ENCODE measurements at regions not wholly inside any gene's neighbourhood (a gene's known extent, or its start where the extent isn't known, plus 50 kb on each side); places are given as distances from the start of the nearest gene placed in this dataset.

DNA sequence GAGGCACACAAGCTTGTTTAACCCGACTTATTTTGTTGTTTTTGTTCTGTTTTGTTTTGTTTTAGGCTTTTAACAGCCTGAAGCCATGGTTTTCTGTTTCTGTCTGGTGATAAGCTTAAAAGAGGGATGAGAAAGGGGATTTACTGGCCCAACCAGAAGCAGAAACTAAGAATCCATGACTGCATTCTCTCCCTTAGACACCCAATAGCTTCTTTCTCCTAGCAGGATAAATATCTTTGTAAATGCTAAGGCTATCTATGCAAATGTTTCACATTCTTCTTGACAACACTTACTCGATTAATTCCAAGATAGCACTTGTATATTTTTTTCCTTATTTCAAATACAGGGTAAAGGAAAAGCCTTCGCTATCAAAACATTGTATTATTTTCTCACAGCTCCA lies 53.7 kb upstream of the SMAD1 start:
- no peak for DNase-seq (ENCODE audit: low read depth in 3 of 3, low spot score in 1 of 3)

DNA sequence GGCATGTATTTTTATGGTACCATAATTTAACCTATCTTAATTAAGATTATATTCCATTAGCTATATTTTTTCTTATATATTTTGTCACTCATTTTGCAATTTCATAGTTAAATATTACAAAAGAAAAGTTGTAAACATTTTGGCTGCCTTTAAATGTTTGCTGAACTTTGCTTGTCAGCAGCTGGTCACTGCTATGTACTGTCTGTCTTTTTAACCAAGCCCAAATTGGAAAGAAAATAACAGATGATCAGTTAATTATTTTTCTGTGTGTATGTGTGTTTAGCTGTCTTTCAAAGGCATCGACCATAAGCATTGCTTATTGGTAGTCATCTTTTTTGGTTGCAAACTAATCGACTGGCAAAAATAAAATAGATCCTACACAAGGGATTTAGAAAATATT lies 54.4 kb upstream of the SMAD1 start:
- no peak for DNase-seq (ENCODE audit: low read depth in 3 of 3, low spot score in 1 of 3)

DNA sequence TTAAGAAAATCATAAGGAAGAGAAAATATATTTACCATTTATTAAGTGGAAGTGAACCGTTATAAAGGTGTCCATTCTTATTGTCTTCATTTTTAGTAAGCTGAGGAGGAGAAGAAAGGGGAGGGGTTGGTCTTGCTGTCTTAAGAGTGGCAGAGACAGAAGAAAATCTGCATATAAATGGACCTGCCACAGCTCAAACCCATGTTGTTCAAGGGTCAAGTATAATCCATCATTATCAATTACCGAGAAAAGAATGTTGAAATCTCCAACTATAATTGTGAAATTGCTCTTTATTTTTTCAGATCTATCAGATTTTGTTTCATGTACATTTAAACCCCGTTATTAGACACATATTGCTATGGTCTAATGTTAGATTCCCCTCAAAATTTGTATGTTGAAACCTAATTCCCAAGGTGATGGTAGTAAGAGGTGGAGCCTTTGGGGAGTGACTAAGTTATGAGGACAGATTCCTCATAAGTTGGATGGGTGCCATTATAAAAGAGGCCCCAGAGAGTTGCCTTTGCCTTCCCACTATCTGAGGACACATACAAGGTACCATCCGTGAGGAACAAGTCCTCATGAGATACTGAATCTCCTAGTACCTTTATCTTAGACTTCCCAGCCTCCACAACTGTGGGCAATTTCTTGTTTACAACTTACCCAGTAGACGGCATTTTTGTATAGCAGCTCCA lies 58.5 kb upstream of the SMAD1 start:
- DNase-seq (ENCODE audit: low read depth in 3 of 3, low spot score in 1 of 3): no peak

DNA sequence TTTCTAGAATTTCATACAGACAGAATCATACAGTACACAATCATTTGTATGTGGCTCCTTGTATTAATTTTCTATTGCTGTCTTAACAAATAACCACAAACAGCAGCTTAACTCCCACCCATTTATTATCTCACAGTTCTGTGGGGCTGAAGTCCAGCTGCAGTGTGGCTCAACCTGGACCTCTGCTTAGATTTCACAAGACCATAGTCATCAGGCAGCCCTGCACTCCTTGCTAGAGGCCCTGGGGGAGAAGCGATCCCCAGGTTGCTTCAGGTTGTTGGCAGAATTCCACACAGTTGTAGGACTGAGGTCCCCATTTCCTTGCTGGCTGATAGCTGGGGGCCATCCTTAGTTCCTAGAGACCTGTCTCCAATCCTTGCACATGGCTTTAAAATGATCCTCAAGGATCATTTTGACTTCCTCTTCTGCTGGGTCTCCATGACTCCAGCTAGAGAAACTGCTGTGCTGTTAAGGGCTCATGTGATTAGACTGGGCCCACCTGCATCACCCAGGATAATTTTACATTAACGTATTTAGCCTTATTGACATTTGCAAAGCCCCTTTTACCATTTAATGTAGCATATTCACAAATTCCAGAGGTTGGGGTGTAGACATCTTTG lies 60.9 kb upstream of the SMAD1 start:
- DNase-seq (ENCODE audit: low read depth in 3 of 3, low spot score in 1 of 3): no peak

DNA sequence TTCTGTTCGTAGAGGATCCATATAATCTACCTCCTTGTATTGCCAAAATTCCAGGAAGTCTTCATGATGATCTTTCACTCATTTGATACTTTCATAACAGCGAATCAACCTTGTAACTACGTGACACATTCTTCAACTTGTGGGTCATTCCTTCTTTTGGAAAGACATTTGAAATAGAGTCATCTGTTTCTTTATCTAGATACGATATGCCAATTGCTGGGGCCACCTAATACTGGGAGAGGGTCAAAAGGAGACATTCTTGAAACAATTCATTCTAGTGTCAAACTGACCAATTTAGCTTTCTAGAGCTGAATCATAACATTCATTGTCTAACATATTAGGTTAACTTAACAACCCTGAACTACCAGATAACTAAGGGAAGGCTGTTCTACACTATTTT lies 62.9 kb upstream of the SMAD1 start:
- DNase-seq (ENCODE audit: low read depth in 3 of 3, low spot score in 1 of 3): no peak

DNA sequence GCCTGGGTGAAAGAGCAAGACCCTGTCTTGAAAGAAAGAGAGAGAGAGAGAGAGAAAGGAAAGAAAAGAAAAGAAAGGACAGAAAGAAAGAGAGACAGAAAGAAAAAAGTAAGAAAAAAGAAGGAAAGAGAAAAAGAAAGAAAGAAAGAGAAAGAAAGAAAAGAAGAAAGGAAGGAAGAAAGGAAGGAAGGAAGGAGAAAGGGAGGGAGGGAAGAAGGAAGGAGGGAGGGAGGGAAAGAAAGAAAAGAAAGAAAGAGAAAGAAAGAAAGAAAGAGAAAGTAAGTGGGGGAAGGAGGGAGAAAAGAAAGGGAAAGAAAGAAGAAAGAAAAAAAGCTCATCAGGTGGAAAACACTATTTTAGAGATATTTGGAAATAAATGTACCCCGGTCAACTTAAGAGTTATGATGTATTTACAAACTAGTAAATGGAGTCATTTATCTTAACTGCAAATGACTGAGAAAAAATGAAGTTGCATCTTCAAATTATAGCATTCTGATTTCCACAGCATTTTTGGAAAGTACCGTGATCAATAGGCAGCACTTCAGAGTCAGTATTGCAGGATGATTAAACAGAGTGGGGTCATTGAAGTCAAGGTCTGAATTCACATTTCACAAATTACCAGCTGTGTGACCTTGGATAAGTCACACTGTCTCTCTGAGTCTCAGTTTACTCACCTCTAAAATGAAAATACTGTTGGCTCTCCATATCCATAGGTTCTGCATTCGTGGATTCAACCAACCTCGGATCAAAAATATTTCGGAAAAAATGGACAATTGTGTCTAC lies 64.1 kb upstream of the SMAD1 start:
- DNase-seq (ENCODE audit: low read depth in 3 of 3, low spot score in 1 of 3): no peak

DNA sequence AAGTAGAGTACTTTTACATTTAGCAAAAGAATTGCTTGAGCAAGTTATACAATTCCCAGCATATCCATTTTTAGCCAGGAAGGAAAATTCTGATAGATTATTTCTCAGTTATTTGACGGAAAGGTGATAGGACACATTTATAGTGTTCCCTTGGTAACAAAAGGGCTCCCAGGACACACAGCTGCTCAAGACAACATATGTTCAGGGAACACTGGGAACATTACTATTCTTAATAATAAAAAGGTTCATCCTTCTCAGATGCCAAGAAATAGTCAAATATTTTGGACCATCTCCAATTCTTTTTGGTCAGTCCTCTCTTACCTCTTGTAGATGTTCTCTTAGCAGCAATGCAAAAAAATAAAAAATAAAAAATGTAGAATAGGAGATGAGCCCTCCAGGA lies 66.8 kb upstream of the SMAD1 start:
- no peak for DNase-seq (ENCODE audit: low read depth in 3 of 3, low spot score in 1 of 3)

DNA sequence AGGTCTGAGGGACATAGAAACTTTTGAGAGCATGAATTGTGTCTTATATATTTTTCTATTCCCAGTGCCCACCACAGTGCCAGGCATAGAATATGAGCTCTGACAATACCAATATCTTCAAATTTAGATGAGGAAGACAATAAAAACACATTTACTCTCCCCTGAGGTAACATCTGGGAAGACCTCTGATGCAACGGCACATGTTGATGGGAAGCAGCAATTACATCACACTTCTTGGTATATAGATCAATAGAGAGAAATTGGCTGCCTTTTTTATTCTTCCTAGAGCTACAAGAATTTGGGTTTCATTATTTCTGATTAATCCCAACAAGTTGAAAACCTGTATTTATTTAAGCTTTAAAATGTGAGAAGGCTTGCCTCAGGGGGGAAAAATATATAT lies 67.4 kb upstream of the SMAD1 start:
- DNase-seq (ENCODE audit: low read depth in 3 of 3, low spot score in 1 of 3): no peak

DNA sequence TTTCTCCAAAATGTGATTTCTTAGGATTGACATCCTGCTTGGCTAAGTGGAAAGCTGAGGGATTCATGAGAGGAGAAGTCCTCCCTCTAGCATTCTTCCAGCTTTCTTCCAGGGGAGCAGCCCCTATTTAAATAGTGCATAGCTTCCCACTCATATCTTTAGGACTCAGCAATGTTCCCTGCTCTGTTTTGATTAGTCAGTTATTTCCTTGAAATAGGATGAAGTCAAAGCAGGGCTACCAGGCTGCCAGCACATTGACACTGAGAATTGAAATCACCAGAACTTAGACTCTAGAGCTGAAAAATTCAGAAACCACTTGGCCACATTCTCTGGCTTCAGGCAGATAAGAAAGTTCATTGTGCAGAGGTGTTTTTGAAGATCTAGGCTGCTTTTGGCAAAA lies 74.7 kb upstream of the SMAD1 start:
- no peak for DNase-seq (ENCODE audit: low read depth in 3 of 3, low spot score in 1 of 3)

DNA sequence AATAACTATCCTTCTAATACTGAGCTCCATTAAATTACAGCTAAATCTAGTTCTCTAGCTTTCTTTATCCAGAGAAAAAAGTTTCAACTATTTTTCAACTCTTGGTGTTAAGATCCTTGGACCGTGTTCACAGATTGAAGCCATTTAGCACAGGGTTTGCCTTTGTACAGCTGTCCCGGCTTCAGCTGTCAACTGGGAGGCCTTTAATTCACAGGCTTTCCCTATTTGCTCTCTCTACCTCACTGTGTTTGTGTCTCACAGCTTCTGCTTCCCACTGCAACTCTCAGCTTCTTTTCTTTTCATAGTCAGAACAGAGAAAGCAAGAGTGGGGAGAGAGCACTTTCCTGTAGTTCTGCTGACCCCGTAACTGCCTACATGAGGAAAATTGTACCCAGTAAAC lies 76.9 kb upstream of the SMAD1 start:
- DNase-seq (ENCODE audit: low read depth in 3 of 3, low spot score in 1 of 3): no peak

DNA sequence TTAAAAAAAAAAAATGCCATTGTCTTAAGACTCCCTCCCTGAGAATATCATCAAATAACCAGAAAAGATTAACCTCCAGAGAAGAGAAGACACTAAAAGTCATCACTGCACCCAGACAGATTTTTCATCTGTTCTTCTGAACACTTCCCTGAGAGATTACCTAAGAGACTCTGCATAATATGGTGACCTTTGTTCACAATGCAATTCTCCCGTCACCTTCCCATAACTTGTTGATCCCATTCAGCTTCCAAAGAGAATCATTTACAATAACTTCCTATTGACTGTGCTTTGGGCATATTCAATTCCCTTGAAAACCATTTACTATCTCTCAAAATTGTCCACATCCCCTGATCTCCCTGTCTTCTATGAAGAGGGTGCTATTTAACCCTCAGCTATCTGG lies 85.1 kb upstream of the SMAD1 start:
- no peak for DNase-seq (ENCODE audit: low read depth in 3 of 3, low spot score in 1 of 3)

DNA sequence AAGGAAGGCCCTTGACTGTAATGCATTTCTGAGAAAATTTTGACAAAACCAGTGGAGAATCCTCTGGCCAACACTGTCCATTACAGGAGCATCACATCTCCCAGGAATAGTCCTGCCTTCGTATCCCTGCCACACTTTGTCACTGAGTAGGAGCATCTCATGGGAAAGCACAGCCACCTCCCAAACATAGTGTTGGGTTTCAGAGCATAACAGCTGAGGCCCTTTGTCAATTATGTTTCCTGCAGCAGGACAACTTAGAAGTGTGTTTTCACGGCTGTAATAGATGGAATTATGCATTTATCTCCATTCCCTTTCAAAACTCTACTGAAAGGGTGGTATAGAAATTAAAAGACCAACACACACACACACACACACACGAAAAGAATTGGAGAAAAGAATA lies 91.1 kb upstream of the SMAD1 start:
- DNase-seq (ENCODE audit: low read depth in 3 of 3, low spot score in 1 of 3): no peak

DNA sequence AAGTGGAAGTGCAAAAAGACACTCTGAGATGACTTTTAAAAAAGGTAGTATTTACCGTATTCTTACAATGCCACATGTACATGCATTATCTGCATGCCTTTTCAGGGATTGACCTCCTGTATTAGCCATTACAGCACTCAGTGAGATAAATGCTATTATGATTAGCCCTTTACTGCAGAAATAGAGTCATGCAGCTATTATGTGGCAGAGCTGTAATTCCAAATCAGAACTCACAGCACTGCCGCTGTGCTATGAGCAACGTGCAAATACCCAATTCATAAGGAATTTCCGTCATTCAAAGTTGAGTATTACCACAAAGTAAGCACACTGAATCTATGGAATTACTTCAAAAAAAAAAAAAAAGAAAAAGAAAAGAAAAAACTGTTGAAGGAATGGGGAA lies 92.1 kb upstream of the SMAD1 start:
- no peak for DNase-seq (ENCODE audit: low read depth in 3 of 3, low spot score in 1 of 3)

DNA sequence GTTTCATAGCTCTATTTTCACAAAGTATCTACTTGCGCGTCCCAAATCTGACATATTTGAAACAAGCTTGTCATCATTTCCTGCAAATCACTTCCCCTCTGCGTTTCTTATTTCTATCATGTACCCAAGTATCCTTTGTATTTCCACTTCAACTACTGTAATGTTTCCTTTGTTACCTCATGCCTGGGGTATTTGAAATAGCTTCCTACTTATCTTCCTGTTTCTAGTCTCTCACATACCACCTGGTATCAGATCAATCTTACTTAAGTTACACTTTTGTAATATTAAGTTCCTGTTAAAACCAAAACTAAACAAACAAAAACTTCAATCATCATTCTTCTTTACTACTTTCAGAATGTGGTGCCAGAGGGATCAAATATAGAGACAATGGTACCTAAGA lies 93.6 kb upstream of the SMAD1 start:
- no peak for DNase-seq (ENCODE audit: low read depth in 3 of 3, low spot score in 1 of 3)

DNA sequence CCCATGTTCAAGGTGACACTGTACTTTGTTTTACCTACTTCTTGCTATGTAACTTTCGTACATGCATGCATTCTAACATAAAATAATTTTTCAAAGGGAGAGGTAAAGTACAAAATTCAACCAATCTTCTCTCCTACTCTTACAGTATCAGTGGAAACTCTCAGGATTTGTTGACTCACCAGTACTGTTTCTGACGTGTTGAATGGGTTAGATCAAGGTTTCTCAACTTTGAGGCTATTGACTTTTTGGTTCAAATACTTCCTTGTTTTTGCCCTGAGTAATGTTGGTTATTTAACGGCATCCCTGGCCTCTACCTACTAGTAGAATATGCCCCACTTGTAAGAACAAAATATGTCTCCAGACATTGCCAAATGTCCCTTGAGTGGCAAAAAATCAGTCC lies 94.6 kb upstream of the SMAD1 start:
- DNase-seq (ENCODE audit: low read depth in 3 of 3, low spot score in 1 of 3): no peak

DNA sequence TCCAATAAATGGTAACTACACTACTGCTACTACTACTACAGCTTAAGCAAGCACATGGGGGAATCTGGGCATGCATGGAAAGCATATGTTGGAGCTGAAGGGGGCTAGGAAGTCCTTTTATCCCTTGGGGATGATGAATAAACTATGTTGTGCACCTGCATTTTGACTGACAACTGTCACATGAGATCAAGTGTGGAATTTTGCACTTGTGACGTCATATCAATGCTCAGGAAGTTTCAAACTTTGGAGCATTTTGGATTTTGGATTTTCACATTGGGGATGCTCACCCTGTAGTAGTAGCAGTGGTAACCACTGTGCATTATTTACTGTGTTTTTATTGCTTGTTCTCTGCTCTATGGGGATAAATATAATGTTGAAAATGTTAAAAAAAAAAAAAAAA lies 100.5 kb upstream of the SMAD1 start:
- no peak for DNase-seq (ENCODE audit: low read depth in 3 of 3, low spot score in 1 of 3)

DNA sequence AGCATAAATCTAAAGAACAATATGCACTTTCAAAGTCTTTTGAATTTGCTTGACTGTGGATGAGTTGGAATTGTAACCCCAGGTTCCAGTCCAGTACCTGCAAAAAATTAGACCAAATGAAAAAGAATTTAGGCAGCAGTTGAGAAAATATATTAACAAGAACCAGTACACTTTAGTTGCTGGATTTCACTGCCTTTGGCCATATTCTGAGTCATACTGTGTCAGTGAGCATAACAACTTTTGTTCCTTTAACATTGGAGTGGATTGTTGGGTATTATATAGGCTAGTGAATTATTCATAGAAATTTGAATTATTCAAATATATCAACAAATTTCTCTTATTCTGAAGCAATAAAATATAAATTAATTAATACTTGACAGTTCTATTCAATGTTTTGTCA lies 101.5 kb upstream of the SMAD1 start:
- DNase-seq (ENCODE audit: low read depth in 3 of 3, low spot score in 1 of 3): no peak

DNA sequence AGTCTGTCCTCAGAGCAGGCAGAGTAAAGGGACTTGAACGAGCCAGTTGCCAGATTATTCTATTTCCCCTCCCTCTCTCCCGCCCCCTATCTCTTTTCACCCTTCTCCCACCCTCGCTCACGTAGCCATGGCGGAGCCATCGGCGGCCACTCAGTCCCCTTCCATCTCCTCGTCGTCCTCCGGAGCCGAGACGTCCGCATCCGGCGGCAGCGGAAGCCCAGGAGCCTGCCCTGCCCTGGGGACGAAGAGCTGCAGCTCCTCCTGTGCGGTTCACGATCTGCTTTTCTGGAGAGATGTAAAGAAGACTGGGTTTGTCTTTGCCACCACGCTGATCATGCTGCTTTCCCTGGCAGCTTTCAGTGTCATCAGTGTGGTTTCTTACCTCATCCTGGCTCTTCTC lies 106.2 kb upstream of the SMAD1 start:
- no peak for DNase-seq (ENCODE audit: low read depth in 3 of 3, low spot score in 1 of 3)

DNA sequence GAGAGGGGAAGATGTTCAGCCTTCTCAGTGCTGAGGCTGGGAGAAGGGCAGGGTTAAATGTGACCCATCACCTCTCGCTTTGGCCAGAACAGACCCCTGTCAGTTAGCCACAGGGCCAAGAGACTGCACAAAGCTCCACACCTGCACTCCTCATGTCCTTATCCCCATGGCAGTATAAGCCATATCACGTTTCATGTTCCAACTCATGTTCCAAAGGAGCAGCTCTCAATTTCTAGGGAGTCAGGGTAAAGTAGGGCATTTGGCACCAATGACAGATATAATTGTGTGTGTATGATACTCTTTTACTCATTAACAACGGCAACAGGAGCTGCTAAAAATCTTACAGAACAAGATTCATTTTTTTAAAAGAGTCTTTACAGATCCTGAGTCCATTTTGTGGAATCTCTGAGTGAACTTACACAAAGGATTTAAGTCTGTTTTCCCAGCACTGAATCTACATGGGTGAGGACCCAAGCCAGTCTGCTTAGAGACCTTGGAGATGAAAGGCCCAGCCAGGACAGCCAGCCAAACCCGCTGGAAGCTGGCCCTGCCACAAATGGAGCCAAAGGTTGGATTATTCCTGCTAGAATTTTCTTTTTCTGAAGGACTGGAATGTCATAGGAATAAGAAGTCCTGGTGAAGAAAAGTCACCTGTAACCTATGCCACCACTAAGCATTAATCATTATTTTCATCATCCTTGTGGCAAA lies 129.1 kb upstream of the SMAD1 start:
- no peak for DNase-seq (ENCODE audit: low read depth in 3 of 3, low spot score in 1 of 3)

DNA sequence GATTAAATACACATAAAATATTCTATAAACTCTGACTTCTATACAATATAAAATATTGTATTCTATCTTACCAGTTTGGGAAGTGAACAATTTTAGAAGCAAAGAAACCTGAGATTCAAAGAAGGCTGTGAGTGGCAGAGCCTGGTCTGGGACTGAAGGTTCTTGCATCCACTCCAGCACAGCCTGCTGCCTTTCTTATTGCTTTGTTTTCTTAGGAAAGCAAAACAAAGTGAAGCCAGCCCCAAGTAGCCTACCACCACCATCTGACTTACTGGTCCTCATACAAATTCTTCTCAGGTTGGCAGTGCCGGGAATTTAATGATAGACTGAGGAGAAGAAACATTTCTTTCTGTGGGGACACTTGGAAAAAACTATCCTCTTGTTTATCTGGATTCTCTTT lies 129.7 kb upstream of the SMAD1 start:
- DNase-seq (ENCODE audit: low read depth in 3 of 3, low spot score in 1 of 3): no peak

DNA sequence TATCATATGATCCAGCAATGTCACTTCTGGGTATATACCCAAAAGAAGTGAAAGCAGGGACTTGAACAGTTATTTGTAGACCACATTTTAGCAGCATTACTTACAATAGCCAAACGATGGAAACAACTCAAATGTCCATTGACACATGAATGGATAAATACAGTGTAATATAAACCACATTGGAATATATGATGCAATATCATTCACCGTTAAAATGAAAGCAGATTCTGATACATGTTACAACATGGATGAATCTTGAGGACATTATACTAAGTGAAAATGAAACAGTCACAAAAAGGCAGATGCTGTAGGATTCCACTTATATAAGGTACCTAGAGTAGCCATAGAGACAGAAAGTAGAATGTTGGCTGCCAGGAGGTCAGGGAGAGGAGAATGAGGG lies 130.5 kb upstream of the SMAD1 start:
- DNase-seq (ENCODE audit: low read depth in 3 of 3, low spot score in 1 of 3): no peak

DNA sequence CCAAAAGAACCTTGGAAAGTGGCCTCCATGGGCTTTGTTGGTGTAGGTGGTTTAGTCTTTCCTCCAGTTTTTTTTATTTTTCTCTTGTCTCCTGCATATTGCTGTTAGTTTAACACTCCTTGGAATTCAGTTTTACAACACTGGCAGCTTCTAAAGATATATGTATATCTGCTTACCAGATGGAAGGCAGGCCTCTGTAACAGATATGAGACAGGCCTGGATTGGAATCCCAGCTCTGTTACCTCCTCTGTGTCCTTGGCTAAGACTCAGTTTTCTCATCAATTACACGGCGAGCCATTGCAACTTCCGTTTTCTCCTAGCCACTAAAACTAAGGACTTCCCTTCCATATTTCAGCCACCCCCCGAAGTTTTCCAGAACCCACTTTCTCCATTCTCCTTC lies 133.4 kb upstream of the SMAD1 start:
- no peak for DNase-seq (ENCODE audit: low read depth in 3 of 3, low spot score in 1 of 3)
